SK-N-SH (cell line): ENCODE measurements at regions not wholly inside any gene's neighbourhood (a gene's known extent, or its start where the extent isn't known, plus 50 kb on each side); places are given as distances from the start of the nearest gene placed in this dataset.

ENCODE experiments used
- CTCF ChIP-seq: fragments of 200-600 bp; sonication (generic); IDR thresholded peaks from 2 replicates; pipeline ENCODE4 v1.6.1; 2017; ENCODE audit warnings: antibody characterized with exemption, mild to moderate bottlenecking, moderate library complexity
- IRF3 ChIP-seq: fragments of 150-350 bp; IDR thresholded peaks from 2 replicates; pipeline ENCODE4 v1.6.1; 2016; ENCODE audit warnings: mild to moderate bottlenecking, low read depth, low read length
- MXI1 ChIP-seq: IDR thresholded peaks from 2 replicates; pipeline ENCODE4 v1.6.1; 2012; ENCODE audit warnings: mild to moderate bottlenecking, low read depth, low read length, improper control_type of control experiment
- NFIC ChIP-seq: IDR thresholded peaks from 2 replicates; pipeline ENCODE4 v1.4.0; 2012; ENCODE audit warnings: borderline replicate concordance

- TF ChIP-seq CTCF (no peak), NFIC (no peak), MXI1 (no peak), IRF3 (no peak)
Observed at GRCh38 chr10:47116445-47116844, 183.6 kb upstream of the GDF10 start.
